Central memory CD8-positive, alpha-beta T cell (primary cell): ENCODE measurements at regions not wholly inside any gene's neighbourhood (a gene's known extent, or its start where the extent isn't known, plus 50 kb on each side); places are given as distances from the start of the nearest gene placed in this dataset.

Experiments
- ATAC-seq: fragments of 150-1000 bp; cut with Tn5 transposase; replicated peaks from 2 replicates; pipeline ENCODE4 v1.10.0; 2022; ENCODE audit warnings: mild to moderate bottlenecking, moderate FRiP score, moderate number of reproducible peaks; ENCODE audit not compliant: poor library complexity, severe bottlenecking; ENCODE audit errors: extremely low read depth
- DNase-seq, 2 donors: peaks; one replicate each; pipeline ENCODE4 v3.0.0; 2021; ENCODE audit warnings: low spot score in 2 of 2
- H3K27ac Mint-ChIP-seq: one replicate; pipeline ENCODE4 v1.8.0; 2022; ENCODE audit warnings: low read depth, mild to moderate bottlenecking, moderate library complexity, mixed read lengths
- H3K27me3 Mint-ChIP-seq: one replicate; pipeline ENCODE4 v1.8.0; 2022; ENCODE audit warnings: mixed read lengths
- H3K36me3 Mint-ChIP-seq: one replicate; pipeline ENCODE4 v1.8.0; 2022; ENCODE audit warnings: mild to moderate bottlenecking, moderate library complexity, mixed read lengths; ENCODE audit not compliant: insufficient read depth
- H3K4me1 Mint-ChIP-seq: one replicate; pipeline ENCODE4 v1.8.0; 2022; ENCODE audit warnings: mixed read lengths
- H3K4me3 Mint-ChIP-seq: one replicate; pipeline ENCODE4 v1.8.0; 2022; ENCODE audit warnings: mild to moderate bottlenecking, moderate library complexity, mixed read lengths
- H3K9me3 Mint-ChIP-seq: one replicate; pipeline ENCODE4 v1.8.0; 2022; ENCODE audit warnings: mixed read lengths

DNA sequence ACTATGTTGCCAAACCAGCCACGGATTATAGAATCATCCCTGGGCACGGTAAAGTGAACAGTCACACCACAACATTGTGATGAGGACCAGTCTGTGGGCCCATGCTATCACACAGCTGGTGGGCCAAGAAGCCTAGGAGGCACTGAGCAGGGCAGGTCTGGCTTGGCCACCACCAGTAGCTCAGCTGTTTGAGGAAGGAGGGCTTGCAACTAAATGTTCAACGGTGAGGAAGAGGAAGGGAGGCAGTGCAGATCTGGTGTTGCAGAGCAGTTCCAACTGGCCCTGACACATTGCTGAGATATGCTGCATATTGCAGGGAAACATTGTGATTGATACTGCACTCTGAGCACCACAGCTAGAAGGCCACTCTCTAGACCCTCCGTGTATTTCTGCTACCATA lies 77.9 kb upstream of the ATG10 start:
- no peak overlapping the region for H3K27ac Mint-ChIP-seq
- H3K36me3 Mint-ChIP-seq = no peaks in the 10 kb centered on the region
- H3K4me1 Mint-ChIP-seq = no peaks in the 10 kb centered on the region
- DNase-seq (no peak), ATAC-seq (no peak)
- H3K27me3 Mint-ChIP-seq = no peaks in the 10 kb centered on the region
- H3K4me3 Mint-ChIP-seq = no peak overlapping the region
- no peaks in the 10 kb centered on the region for H3K9me3 Mint-ChIP-seq

- DNase-seq (no peak), ATAC-seq (no peak)
- H3K4me3 Mint-ChIP-seq = no peak overlapping the region
- H3K36me3 Mint-ChIP-seq = no peaks in the 10 kb centered on the region
- no peaks in the 10 kb centered on the region for H3K4me1 Mint-ChIP-seq
- peaks cover 10% of the 10 kb centered on the region for H3K27me3 Mint-ChIP-seq
- no peak overlapping the region for H3K27ac Mint-ChIP-seq
- H3K9me3 Mint-ChIP-seq = no peaks in the 10 kb centered on the region
These were observed 87.0 kb upstream of the ATG10 start for GRCh38 chr5:81884871-81885270.

GRCh38 chr5:81883371-81883770 lies 88.5 kb upstream of the ATG10 start:
- ATAC-seq (no peak), DNase-seq (no peak)
- Mint-ChIP-seq H3K4me3 (no peak overlapping the region), H3K27me3 (peaks cover 10% of the 10 kb centered on the region), H3K27ac (no peak overlapping the region), H3K4me1 (no peaks in the 10 kb centered on the region), H3K36me3 (no peaks in the 10 kb centered on the region), H3K9me3 (no peaks in the 10 kb centered on the region)

DNA sequence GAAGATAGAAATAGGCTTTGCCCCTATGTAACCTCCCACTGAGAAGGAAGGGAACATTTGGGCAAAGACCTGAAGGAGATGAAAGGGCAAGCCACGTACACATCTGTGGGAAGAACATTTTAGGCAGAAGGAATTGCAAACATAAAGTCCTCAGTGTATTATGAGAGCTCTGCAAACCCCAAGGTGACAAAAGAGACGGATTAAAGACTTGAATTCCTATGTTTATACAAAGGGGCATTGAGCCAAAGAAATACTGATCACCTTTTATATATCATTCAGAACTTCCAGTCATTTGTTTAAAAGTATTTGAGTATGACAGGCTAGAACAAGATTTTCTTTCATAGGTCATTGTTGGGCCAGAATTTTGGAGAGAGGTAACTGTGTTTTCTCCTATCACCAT lies 90.2 kb upstream of the ATG10 start:
- Mint-ChIP-seq H3K9me3 (no peaks in the 10 kb centered on the region), H3K4me3 (no peak overlapping the region), H3K4me1 (no peaks in the 10 kb centered on the region), H3K36me3 (no peaks in the 10 kb centered on the region), H3K27ac (no peak overlapping the region), H3K27me3 (peaks cover 10% of the 10 kb centered on the region)
- ATAC-seq (no peak), DNase-seq (no peak)

GRCh38 chr5:81879936-81880335 lies 91.9 kb upstream of the ATG10 start:
- Mint-ChIP-seq H3K4me3 (no peak overlapping the region), H3K27ac (no peak overlapping the region), H3K27me3 (peaks cover 10% of the 10 kb centered on the region), H3K4me1 (no peaks in the 10 kb centered on the region), H3K9me3 (no peaks in the 10 kb centered on the region), H3K36me3 (no peaks in the 10 kb centered on the region)
- DNase-seq = no peak
- ATAC-seq = no peak

GRCh38 chr5:81878333-81878732 lies 93.5 kb upstream of the ATG10 start:
- no peaks in the 10 kb centered on the region for H3K4me1 Mint-ChIP-seq
- peaks cover 8% of the 10 kb centered on the region for H3K27me3 Mint-ChIP-seq
- H3K27ac Mint-ChIP-seq = no peak overlapping the region
- H3K36me3 Mint-ChIP-seq = no peaks in the 10 kb centered on the region
- no peak for DNase-seq
- no peak for ATAC-seq
- H3K9me3 Mint-ChIP-seq = no peaks in the 10 kb centered on the region
- no peak overlapping the region for H3K4me3 Mint-ChIP-seq

DNA sequence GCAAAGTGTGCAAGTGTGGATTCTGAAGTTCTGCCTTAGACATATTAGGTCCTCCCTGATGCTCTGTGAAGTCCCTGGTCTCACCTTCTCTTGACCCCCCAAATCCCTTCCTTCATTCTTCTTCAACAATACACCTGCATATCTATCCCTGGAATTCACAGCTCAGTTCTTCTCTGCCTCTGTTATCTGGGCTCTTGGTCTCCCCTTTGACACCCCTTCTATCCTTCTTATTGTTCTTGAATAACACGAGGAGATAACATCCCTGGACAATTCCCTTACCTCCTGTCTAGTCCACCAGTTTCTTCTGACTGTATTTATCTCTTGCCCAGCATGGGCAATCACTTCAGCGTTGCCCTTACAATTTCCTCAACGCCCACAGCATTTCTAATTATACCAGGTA lies 104.8 kb upstream of the ATG10 start:
- DNase-seq (no peak), ATAC-seq (no peak)
- H3K4me3 Mint-ChIP-seq = no peak overlapping the region
- H3K9me3 Mint-ChIP-seq = no peaks in the 10 kb centered on the region
- H3K27me3 Mint-ChIP-seq = peaks cover 10% of the 10 kb centered on the region
- no peaks in the 10 kb centered on the region for H3K36me3 Mint-ChIP-seq
- H3K4me1 Mint-ChIP-seq = no peaks in the 10 kb centered on the region
- no peak overlapping the region for H3K27ac Mint-ChIP-seq

- Mint-ChIP-seq H3K27ac (no peak overlapping the region), H3K4me3 (no peak overlapping the region), H3K4me1 (no peaks in the 10 kb centered on the region), H3K9me3 (no peaks in the 10 kb centered on the region), H3K36me3 (no peaks in the 10 kb centered on the region), H3K27me3 (peaks cover 7% of the 10 kb centered on the region)
- no peak for DNase-seq
- no peak for ATAC-seq
These were observed 109.9 kb upstream of the SSBP2 start for GRCh38 chr5:81860778-81861177.

DNA sequence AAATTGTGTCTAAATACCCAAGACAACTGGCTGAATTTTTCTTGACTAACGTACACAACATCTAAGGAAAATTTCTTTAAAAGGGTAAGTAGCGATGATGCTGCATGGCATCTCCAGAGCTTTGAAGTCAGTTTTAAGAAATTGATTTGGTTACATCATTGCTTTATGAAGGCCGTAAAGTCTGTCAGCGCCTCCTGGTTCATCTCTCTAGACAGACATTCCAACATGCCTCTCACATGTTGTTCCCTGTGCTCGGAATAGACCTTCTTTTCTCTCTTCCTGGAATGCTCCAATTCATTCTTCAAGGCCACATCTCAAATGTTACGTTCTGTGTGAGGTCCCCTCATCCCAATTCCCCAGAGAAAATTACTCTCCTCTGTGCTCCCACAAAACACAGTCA lies 108.7 kb upstream of the SSBP2 start:
- no peaks in the 10 kb centered on the region for H3K27me3 Mint-ChIP-seq
- no peak for ATAC-seq
- H3K27ac Mint-ChIP-seq = no peak overlapping the region
- H3K36me3 Mint-ChIP-seq = no peaks in the 10 kb centered on the region
- no peaks in the 10 kb centered on the region for H3K9me3 Mint-ChIP-seq
- no peak overlapping the region for H3K4me3 Mint-ChIP-seq
- no peaks in the 10 kb centered on the region for H3K4me1 Mint-ChIP-seq
- DNase-seq = no peak

GRCh38 chr5:81856948-81857928 lies 106.3 kb upstream of the SSBP2 start:
- Mint-ChIP-seq H3K9me3 (no peaks in the 10 kb centered on the region), H3K4me1 (peaks cover 9% of the 10 kb centered on the region), H3K27me3 (no peaks in the 10 kb centered on the region), H3K27ac (no peak overlapping the region), H3K4me3 (no peak overlapping the region), H3K36me3 (peaks cover 1% of the 10 kb centered on the region)
- DNase-seq (no peak), ATAC-seq (no peak)

GRCh38 chr5:81855591-81855990 lies 104.7 kb upstream of the SSBP2 start:
- no peak for ATAC-seq
- peaks cover 8% of the 10 kb centered on the region for H3K36me3 Mint-ChIP-seq
- H3K27me3 Mint-ChIP-seq = no peaks in the 10 kb centered on the region
- H3K4me1 Mint-ChIP-seq = peaks cover 23% of the 10 kb centered on the region
- H3K9me3 Mint-ChIP-seq = no peaks in the 10 kb centered on the region
- H3K27ac Mint-ChIP-seq = no peak overlapping the region
- DNase-seq = no peak
- no peak overlapping the region for H3K4me3 Mint-ChIP-seq

- peaks cover 30% of the 10 kb centered on the region for H3K4me1 Mint-ChIP-seq
- DNase-seq (no peak), ATAC-seq (no peak)
- no peak overlapping the region for H3K4me3 Mint-ChIP-seq
- no peak overlapping the region for H3K27ac Mint-ChIP-seq
- no peaks in the 10 kb centered on the region for H3K27me3 Mint-ChIP-seq
- no peaks in the 10 kb centered on the region for H3K9me3 Mint-ChIP-seq
- peaks cover 9% of the 10 kb centered on the region for H3K36me3 Mint-ChIP-seq
These were observed 104.0 kb upstream of the SSBP2 start for GRCh38 chr5:81854915-81855314.

GRCh38 chr5:81854485-81854884 lies 103.6 kb upstream of the SSBP2 start:
- no peaks in the 10 kb centered on the region for H3K27me3 Mint-ChIP-seq
- no peak for DNase-seq
- peaks cover 9% of the 10 kb centered on the region for H3K36me3 Mint-ChIP-seq
- no peaks in the 10 kb centered on the region for H3K9me3 Mint-ChIP-seq
- ATAC-seq = no peak
- H3K4me3 Mint-ChIP-seq = no peak overlapping the region
- H3K27ac Mint-ChIP-seq = no peak overlapping the region
- H3K4me1 Mint-ChIP-seq = peaks cover 30% of the 10 kb centered on the region
